HCT116 (cell line): ENCODE measurements at regions not wholly inside any gene's neighbourhood (a gene's known extent, or its start where the extent isn't known, plus 50 kb on each side); places are given as distances from the start of the nearest gene placed in this dataset.

ENCODE experiments used
- ATAC-seq: fragments of 200-7000 bp; cut with Tn5 transposase; 2 replicates; pipeline ENCODE4 v1.9.1; 2020; ENCODE audit warnings: mild to moderate bottlenecking, moderate library complexity
- BruUV-seq: library from RNA; stranded (reverse); fragments of 400-500 nt; replicated peaks from 2 replicates; lab custom pipeline; 2021; lab: Mats Ljungman, UMichigan
- CTCF ChIA-PET: fragments of 300-600 bp; sonication (Branson Sonifier 250); formaldehyde crosslinking; loops from one replicate; lab custom pipeline; 2021; ENCODE audit warnings: antibody characterized with exemption; lab: Charles Lee
- POLR2A ChIA-PET: fragments of 300-600, 350-600 bp; sonication (Branson Sonifier 250); formaldehyde crosslinking; loops from one replicate; lab custom pipeline; 2021; ENCODE audit warnings: antibody characterized with exemption; lab: Charles Lee
- RAD21 ChIA-PET, 2 experiments: fragments of 300-600 bp; sonication (Branson Sonifier 250); formaldehyde crosslinking; loops; one replicate each; lab custom pipeline; 2023; ENCODE audit warnings: low total read pairs in 2 of 2; ENCODE audit not compliant: uncharacterized antibody in 2 of 2, unreplicated experiment in 2 of 2, low non-redundant PET in 1 of 2; lab: Charles Lee
- DNase-seq: peaks from one replicate; pipeline ENCODE4 v3.0.0-alpha.2; 2010; ENCODE audit warnings: low read depth, low spot score
- H2AFZ ChIP-seq: fragments of 200-600 bp; shearing (Covaris generic), sonication (generic); 2 replicates; pipeline ENCODE4 v1.6.1; 2017; ENCODE audit warnings: low read depth, mixed run types, mixed read lengths, antibody characterized with exemption, low read length; ENCODE audit not compliant: poor library complexity, severe bottlenecking
- H3K27ac ChIP-seq: 2 replicates; pipeline ENCODE4 v1.5.1; 2012; ENCODE audit warnings: low read depth, low read length
- H3K27me3 ChIP-seq: fragments of 200-600 bp; sonication (generic); 2 replicates; pipeline ENCODE4 v1.6.1; 2016; ENCODE audit warnings: mixed run types, low read length, mixed read lengths; ENCODE audit not compliant: insufficient read depth
- H3K36me3 ChIP-seq, 2 experiments: fragments of 200-500 bp in 1 of 2; fragments of 200-600 bp in 1 of 2; sonication (Bioruptor generic) in 1 of 2; sonication (generic) in 1 of 2; 2 replicates each; pipeline versions ENCODE4 v1.5.1 to v1.6.1; 2014 to 2016; ENCODE audit warnings: low read length in 2 of 2, inconsistent platforms in 1 of 2, mixed read lengths in 1 of 2, mixed run types in 1 of 2; ENCODE audit not compliant: insufficient read depth in 2 of 2, control insufficient read depth in 1 of 2
- H3K4me1 ChIP-seq, 2 experiments: fragments of 200-600 bp in 1 of 2; sonication (generic) in 1 of 2; 2 replicates each; pipeline versions ENCODE4 v1.5.1 to v1.6.1; 2012 to 2017; ENCODE audit warnings: low read length in 2 of 2, inconsistent platforms in 1 of 2, mild to moderate bottlenecking in 1 of 2, mixed read lengths in 1 of 2, mixed run types in 1 of 2, moderate library complexity in 1 of 2; ENCODE audit not compliant: insufficient read depth in 2 of 2, control insufficient read depth in 1 of 2
- H3K4me2 ChIP-seq: fragments of 200-600 bp; sonication (generic); 2 replicates; pipeline ENCODE4 v1.6.1; 2017; ENCODE audit warnings: mixed run types, low read length, mixed read lengths
- H3K4me3 ChIP-seq, 2 experiments: fragments of 200-600 bp in 1 of 2; sonication (generic) in 1 of 2; replicated peaks in 1 of 2; 2 replicates each; pipeline ENCODE4 v1.5.1; 2011 to 2016; ENCODE audit warnings: low read length in 2 of 2, control low read depth in 1 of 2, low read depth in 1 of 2, mild to moderate bottlenecking in 1 of 2, mixed read lengths in 1 of 2, mixed run types in 1 of 2
- H3K79me2 ChIP-seq: fragments of 200-600 bp; sonication (generic); 2 replicates; pipeline ENCODE4 v1.6.1; 2017; ENCODE audit warnings: mild to moderate bottlenecking, mixed run types, low read length, moderate library complexity, mixed read lengths; ENCODE audit not compliant: insufficient read depth
- H3K9ac ChIP-seq: fragments of 200-600 bp; sonication (generic); 2 replicates; pipeline ENCODE4 v1.6.1; 2016; ENCODE audit warnings: low read length, mixed read lengths
- H3K9me2 ChIP-seq: fragments of 200-600 bp; sonication (generic), shearing (Covaris generic); 2 replicates; pipeline ENCODE4 v1.6.1; 2017; ENCODE audit warnings: mixed run types, mild to moderate bottlenecking, moderate library complexity; ENCODE audit not compliant: insufficient read depth
- H3K9me3 ChIP-seq, 2 experiments: fragments of 200-500 bp in 1 of 2; fragments of 200-600 bp in 1 of 2; sonication (Bioruptor generic) in 1 of 2; sonication (generic) in 1 of 2; 2 replicates each; pipeline ENCODE4 v1.6.1; 2014 to 2017; ENCODE audit warnings: low read length in 2 of 2, mixed read lengths in 2 of 2, inconsistent platforms in 1 of 2, low read depth in 1 of 2, mild to moderate bottlenecking in 1 of 2, mixed run types in 1 of 2, moderate library complexity in 1 of 2; ENCODE audit not compliant: control insufficient read depth in 1 of 2, insufficient read depth in 1 of 2
- H4K20me1 ChIP-seq: fragments of 200-600 bp; sonication (generic), shearing (Covaris generic); 2 replicates; pipeline ENCODE4 v1.6.1; 2017; ENCODE audit warnings: mixed run types, mild to moderate bottlenecking, moderate library complexity; ENCODE audit not compliant: insufficient read depth
- CEBPB ChIP-seq: IDR thresholded peaks from 2 replicates; pipeline ENCODE4 v1.6.1; 2012; ENCODE audit warnings: low read depth
- JUND ChIP-seq: IDR thresholded peaks from 2 replicates; pipeline ENCODE4 v1.6.1; 2012
- POLR2A ChIP-seq: IDR thresholded peaks from 2 replicates; pipeline ENCODE4 v1.7.0; 2011; ENCODE audit warnings: borderline replicate concordance; ENCODE audit not compliant: insufficient read depth, insufficient read length; ENCODE audit errors: extremely low read depth
- RAD21 ChIP-seq: IDR thresholded peaks from 2 replicates; pipeline ENCODE4 v1.6.1; 2012; ENCODE audit warnings: low read depth, mild to moderate bottlenecking
- REST ChIP-seq: IDR thresholded peaks from 2 replicates; pipeline ENCODE4 v1.6.1; 2012; ENCODE audit warnings: low read depth
- SP1 ChIP-seq: IDR thresholded peaks from 2 replicates; pipeline ENCODE4 v1.6.1; 2012; ENCODE audit warnings: low read depth
- ZBTB33 ChIP-seq: IDR thresholded peaks from 2 replicates; pipeline ENCODE4 v1.6.1; 2011; ENCODE audit warnings: mild to moderate bottlenecking, low read length, moderate library complexity; ENCODE audit not compliant: insufficient replicate concordance; ENCODE audit errors: extremely low read depth
- ZNF274 ChIP-seq: fragments of 200-500 bp; sonication (Bioruptor generic); IDR thresholded peaks from 2 replicates; pipeline ENCODE4 v1.6.1; 2014; ENCODE audit warnings: mild to moderate bottlenecking, low read depth, low read length, inconsistent platforms
- intact Hi-C: fragments of 100-400 bp; cut with micrococcal nuclease; formaldehyde crosslinking; loops from 2 replicates; pipeline ENCODE4 v1.10.0; 2022

- TF ChIP-seq POLR2A (no peak), CEBPB (no peak), RAD21 (no peak), ZBTB33 (no peak), SP1 (no peak), JUND (no peak), ZNF274 (no peak), REST (no peak)
- ATAC-seq (no peak), DNase-seq (no peak)
- ChIA-PET POLR2A (no interaction called here), RAD21 (no interaction called here), CTCF (no interaction called here)
- Histone ChIP-seq H3K36me3 (no peaks in the 10 kb centered on the region), H3K9me3 (no peaks in the 10 kb centered on the region), H3K4me3 (no peak overlapping the region), H3K4me2 (no peak overlapping the region), H4K20me1 (no peaks in the 10 kb centered on the region), H3K79me2 (no peaks in the 10 kb centered on the region), H3K9ac (no peak overlapping the region), H3K9me2 (no peaks in the 10 kb centered on the region), H3K27me3 (no peaks in the 10 kb centered on the region), H3K4me1 (peaks cover 6 to 19% of the 10 kb centered on the region in 2 experiments; a peak in 3 of 4 replicates), H2AFZ (no peak overlapping the region), H3K27ac (no peak overlapping the region)
- intact Hi-C loops, result no loop called here
- BruUV-seq, result no TSS peak
These were observed 143.0 kb upstream of the SLC1A4 start for GRCh38 chr2:64846177-64846576.
